HepG2 (cell line): ENCODE measurements at regions not wholly inside any gene's neighbourhood (a gene's known extent, or its start where the extent isn't known, plus 50 kb on each side); places are given as distances from the start of the nearest gene placed in this dataset.

Experiments
- ATAC-seq: fragments of 200-7000 bp; cut with Tn5 transposase; 3 replicates; pipeline ENCODE4 v1.9.1; 2020; ENCODE audit warnings: mild to moderate bottlenecking, moderate library complexity
- BruUV-seq: library from RNA; stranded (reverse); fragments of 400-500 nt; replicated peaks from 2 replicates; lab custom pipeline; 2021; lab: Mats Ljungman, UMichigan
- CTCF ChIA-PET: fragments of 300-600 bp; formaldehyde crosslinking; extraction: SDS; loops from one replicate; lab custom pipeline; 2021; ENCODE audit warnings: low total read pairs, inconsistent platforms, low intra/inter-chr PET ratio; lab: Yijun Ruan, JAX
- POLR2A ChIA-PET: fragments of 350-600 bp; sonication (Branson Sonifier 250); formaldehyde crosslinking; loops from one replicate; lab custom pipeline; 2020; ENCODE audit warnings: antibody characterized with exemption, inconsistent platforms; lab: Yijun Ruan, JAX
- DNase-seq: peaks from one replicate; pipeline ENCODE4 v3.0.0-alpha.2; 2015; ENCODE audit warnings: low spot score
- FAIRE-seq: peaks from 3 replicates; lab custom pipeline; 2011; peaks lifted over from hg19 to GRCh38; lab: Jason Lieb, UNC
- H2AFZ ChIP-seq: one replicate; pipeline ENCODE4 v1.6.1; 2011; ENCODE audit warnings: low read length, inconsistent platforms
- H3K27ac ChIP-seq: fragments of 300-600 bp; 3 replicates; pipeline ENCODE4 v1.8.0; 2011; ENCODE audit warnings: mixed run types, mild to moderate bottlenecking, mixed read lengths, low read length, inconsistent platforms; ENCODE audit not compliant: insufficient read depth; ENCODE audit errors: extremely low read length
- H3K27me3 ChIP-seq, 2 experiments: fragments of 200-600 bp in 1 of 2; 2 replicates in 1 of 2; 3 replicates in 1 of 2; pipeline versions ENCODE4 v1.6.0 to v1.8.0; 2011; ENCODE audit warnings: low read length in 2 of 2, mild to moderate bottlenecking in 2 of 2, moderate library complexity in 2 of 2, inconsistent platforms in 1 of 2; ENCODE audit not compliant: insufficient read depth in 2 of 2, control insufficient read depth in 1 of 2
- H3K36me3 ChIP-seq, 2 experiments: fragments of 200-600 bp in 1 of 2; replicated peaks in 1 of 2; 2 replicates in 1 of 2; 3 replicates in 1 of 2; pipeline versions ENCODE4 v1.5.1 to v1.8.0; 2011; ENCODE audit warnings: low read length in 2 of 2, inconsistent platforms in 1 of 2; ENCODE audit not compliant: insufficient read depth in 2 of 2, control insufficient read depth in 1 of 2
- H3K4me1 ChIP-seq: 2 replicates; pipeline ENCODE4 v1.5.1; 2012; ENCODE audit warnings: low read length, inconsistent platforms; ENCODE audit not compliant: insufficient read depth
- H3K4me2 ChIP-seq: 2 replicates; pipeline ENCODE4 v1.6.0; 2011; ENCODE audit warnings: low read depth, low read length, inconsistent platforms
- H3K4me3 ChIP-seq, 3 experiments: fragments of 200-600 bp in 1 of 3; sonication (generic), shearing (Covaris generic) in 1 of 3; replicated peaks in 1 of 3; 2 replicates each; pipeline ENCODE4 v1.5.1; 2011 to 2016; ENCODE audit warnings: low read length in 3 of 3, inconsistent platforms in 2 of 3, low read depth in 2 of 3, mild to moderate bottlenecking in 2 of 3, control low read depth in 1 of 3, mixed read lengths in 1 of 3; ENCODE audit not compliant: insufficient read depth in 1 of 3
- H3K79me2 ChIP-seq: one replicate; pipeline ENCODE4 v1.6.1; 2011; ENCODE audit warnings: low read length, inconsistent platforms; ENCODE audit not compliant: insufficient read depth
- H3K9ac ChIP-seq: 2 replicates; pipeline ENCODE4 v1.6.0; 2011; ENCODE audit warnings: mild to moderate bottlenecking, low read depth, low read length, inconsistent platforms; ENCODE audit not compliant: insufficient read depth
- H3K9me3 ChIP-seq: 2 replicates; pipeline ENCODE4 v1.5.1; 2012; ENCODE audit warnings: mild to moderate bottlenecking, low read length
- H4K20me1 ChIP-seq: 2 replicates; pipeline ENCODE4 v1.6.0; 2011; ENCODE audit warnings: inconsistent platforms, mild to moderate bottlenecking, low read length, moderate library complexity; ENCODE audit not compliant: insufficient read depth
- GPN1 ChIP-seq: sonication (generic); formaldehyde crosslinking; IDR thresholded peaks from 2 replicates; pipeline ENCODE4 v1.5.1; 2020; ENCODE audit warnings: missing genetic modification reagents, borderline replicate concordance
- GTF3A ChIP-seq: sonication (generic); formaldehyde crosslinking; conservative IDR thresholded peaks from 2 replicates; pipeline ENCODE4 v1.4.0; 2020; ENCODE audit warnings: mild to moderate bottlenecking, missing genetic modification reagents
- KLF12 ChIP-seq: sonication (generic); formaldehyde crosslinking; IDR thresholded peaks from 2 replicates; pipeline ENCODE4 v1.4.0; 2020; ENCODE audit warnings: missing genetic modification reagents, borderline replicate concordance
- NKX3-1 ChIP-seq: sonication (generic); formaldehyde crosslinking; IDR thresholded peaks from 2 replicates; pipeline ENCODE4 v1.5.0; 2020; ENCODE audit warnings: missing genetic modification reagents
- POLR2AphosphoS5 ChIP-seq: IDR thresholded peaks from 2 replicates; pipeline ENCODE4 v1.6.1; 2012; ENCODE audit warnings: low read depth, low read length
- SP4 ChIP-seq: sonication (generic); formaldehyde crosslinking; IDR thresholded peaks from 2 replicates; pipeline ENCODE4 v1.8.1; 2023; ENCODE audit warnings: mild to moderate bottlenecking, missing genetic modification reagents
- ZNF296 ChIP-seq: sonication (generic); formaldehyde crosslinking; conservative IDR thresholded peaks from 2 replicates; pipeline ENCODE4 v1.5.0; 2020; ENCODE audit warnings: mild to moderate bottlenecking, missing genetic modification reagents
- ZNF543 ChIP-seq: sonication (generic); formaldehyde crosslinking; IDR thresholded peaks from 2 replicates; pipeline ENCODE4 v1.4.0; 2020; ENCODE audit warnings: mild to moderate bottlenecking, missing genetic modification reagents
- WGBS: methylation state at CpG from one replicate; pipeline ENCODE4 v1.1.6; 2017; ENCODE audit warnings: low lambda C conversion rate; 5-methylcytosine and 5-hydroxymethylcytosine counted together
- in situ Hi-C: cut with HindIII; loops from 2 replicates; pipeline ENCODE4 v1.10.0; 2017; ENCODE audit warnings: low pct_unique_long_range_greater_than_20kb; ENCODE audit not compliant: extremely low pct_ligation_motif_present
- intact Hi-C: fragments of 100-400 bp; cut with micrococcal nuclease; formaldehyde crosslinking; loops from one replicate; pipeline ENCODE4 v1.10.0; 2022; ENCODE audit not compliant: unreplicated experiment
- TF ChIP-seq, protein P1 (sequence below): sonication (generic); formaldehyde crosslinking; IDR thresholded peaks from 2 replicates; pipeline ENCODE4 v1.4.0; 2020; ENCODE audit warnings: mild to moderate bottlenecking, missing genetic modification reagents, borderline replicate concordance
- TF ChIP-seq, protein P2 (sequence below): conservative IDR thresholded peaks from 2 replicates; pipeline ENCODE4 v1.6.1; 2018; ENCODE audit warnings: missing genetic modification reagents
- TF ChIP-seq, protein P3 (sequence below): sonication (generic); formaldehyde crosslinking; IDR thresholded peaks from 2 replicates; pipeline ENCODE4 v1.5.1; 2020; ENCODE audit warnings: missing genetic modification reagents, mild to moderate bottlenecking, borderline replicate concordance
- TF ChIP-seq, protein P4 (sequence below): sonication (generic); formaldehyde crosslinking; IDR thresholded peaks from 2 replicates; pipeline ENCODE4 v1.5.1; 2020; ENCODE audit warnings: mild to moderate bottlenecking, missing genetic modification reagents, borderline replicate concordance

DNA sequence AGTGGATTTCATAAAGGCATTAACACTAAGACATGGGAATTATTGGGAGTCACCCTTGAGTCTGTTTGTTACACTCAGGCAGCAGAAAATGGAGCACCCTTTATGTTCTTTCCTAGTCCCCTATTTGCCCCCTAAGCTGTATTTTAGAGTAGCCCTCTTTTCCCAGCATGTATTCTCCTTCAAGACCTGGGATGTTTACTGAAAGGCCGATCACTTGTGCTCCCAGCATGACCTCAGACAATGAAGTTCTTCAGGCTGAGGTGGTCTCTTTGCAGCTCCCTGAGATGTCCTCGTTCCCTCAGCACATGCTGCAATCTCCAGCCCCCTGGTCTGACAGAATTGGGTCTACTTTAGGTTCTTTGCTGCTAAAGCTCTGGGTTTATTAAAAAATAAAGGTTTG is 169.7 kb downstream of the YTHDC2 start:
- BruUV-seq: no TSS peak
- ChIA-PET CTCF (no interaction called here), POLR2A (no interaction called here)
- in situ Hi-C loops: no loop called here
- no peaks in the 10 kb centered on the region for H3K79me2 ChIP-seq
- no peak overlapping the region for H3K9ac ChIP-seq
- WGBS: 0% methylated on average over 2 of the region's 2 CpGs
- FAIRE-seq (no peak), DNase-seq (no peak), ATAC-seq (no peak)
- no peaks in the 10 kb centered on the region for H3K36me3 ChIP-seq
- no peaks in the 10 kb centered on the region for H3K9me3 ChIP-seq
- H3K4me3 ChIP-seq: no peak overlapping the region
- no peak overlapping the region for H2AFZ ChIP-seq
- no peaks in the 10 kb centered on the region for H3K27me3 ChIP-seq
- H3K27ac ChIP-seq: no peak overlapping the region
- intact Hi-C loops: no loop called here
- H4K20me1 ChIP-seq: no peaks in the 10 kb centered on the region
- no peak overlapping the region for H3K4me2 ChIP-seq
- no peaks in the 10 kb centered on the region for H3K4me1 ChIP-seq
- TF ChIP-seq, protein P1, sequence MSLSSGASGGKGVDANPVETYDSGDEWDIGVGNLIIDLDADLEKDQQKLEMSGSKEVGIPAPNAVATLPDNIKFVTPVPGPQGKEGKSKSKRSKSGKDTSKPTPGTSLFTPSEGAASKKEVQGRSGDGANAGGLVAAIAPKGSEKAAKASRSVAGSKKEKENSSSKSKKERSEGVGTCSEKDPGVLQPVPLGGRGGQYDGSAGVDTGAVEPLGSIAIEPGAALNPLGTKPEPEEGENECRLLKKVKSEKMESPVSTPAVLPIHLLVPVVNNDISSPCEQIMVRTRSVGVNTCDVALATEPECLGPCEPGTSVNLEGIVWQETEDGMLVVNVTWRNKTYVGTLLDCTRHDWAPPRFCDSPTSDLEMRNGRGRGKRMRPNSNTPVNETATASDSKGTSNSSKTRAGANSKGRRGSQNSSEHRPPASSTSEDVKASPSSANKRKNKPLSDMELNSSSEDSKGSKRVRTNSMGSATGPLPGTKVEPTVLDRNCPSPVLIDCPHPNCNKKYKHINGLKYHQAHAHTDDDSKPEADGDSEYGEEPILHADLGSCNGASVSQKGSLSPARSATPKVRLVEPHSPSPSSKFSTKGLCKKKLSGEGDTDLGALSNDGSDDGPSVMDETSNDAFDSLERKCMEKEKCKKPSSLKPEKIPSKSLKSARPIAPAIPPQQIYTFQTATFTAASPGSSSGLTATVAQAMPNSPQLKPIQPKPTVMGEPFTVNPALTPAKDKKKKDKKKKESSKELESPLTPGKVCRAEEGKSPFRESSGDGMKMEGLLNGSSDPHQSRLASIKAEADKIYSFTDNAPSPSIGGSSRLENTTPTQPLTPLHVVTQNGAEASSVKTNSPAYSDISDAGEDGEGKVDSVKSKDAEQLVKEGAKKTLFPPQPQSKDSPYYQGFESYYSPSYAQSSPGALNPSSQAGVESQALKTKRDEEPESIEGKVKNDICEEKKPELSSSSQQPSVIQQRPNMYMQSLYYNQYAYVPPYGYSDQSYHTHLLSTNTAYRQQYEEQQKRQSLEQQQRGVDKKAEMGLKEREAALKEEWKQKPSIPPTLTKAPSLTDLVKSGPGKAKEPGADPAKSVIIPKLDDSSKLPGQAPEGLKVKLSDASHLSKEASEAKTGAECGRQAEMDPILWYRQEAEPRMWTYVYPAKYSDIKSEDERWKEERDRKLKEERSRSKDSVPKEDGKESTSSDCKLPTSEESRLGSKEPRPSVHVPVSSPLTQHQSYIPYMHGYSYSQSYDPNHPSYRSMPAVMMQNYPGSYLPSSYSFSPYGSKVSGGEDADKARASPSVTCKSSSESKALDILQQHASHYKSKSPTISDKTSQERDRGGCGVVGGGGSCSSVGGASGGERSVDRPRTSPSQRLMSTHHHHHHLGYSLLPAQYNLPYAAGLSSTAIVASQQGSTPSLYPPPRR (CRISPR knock-in tag): no peak
- TF ChIP-seq SP4 (CRISPR knock-in tag) (no peak), NKX3-1 (CRISPR knock-in tag) (no peak), GPN1 (no peak), KLF12 (no peak), POLR2AphosphoS5 (no peak), ZNF543 (CRISPR knock-in tag) (no peak), ZNF296 (no peak), GTF3A (CRISPR knock-in tag) (no peak)
- TF ChIP-seq, protein P2, sequence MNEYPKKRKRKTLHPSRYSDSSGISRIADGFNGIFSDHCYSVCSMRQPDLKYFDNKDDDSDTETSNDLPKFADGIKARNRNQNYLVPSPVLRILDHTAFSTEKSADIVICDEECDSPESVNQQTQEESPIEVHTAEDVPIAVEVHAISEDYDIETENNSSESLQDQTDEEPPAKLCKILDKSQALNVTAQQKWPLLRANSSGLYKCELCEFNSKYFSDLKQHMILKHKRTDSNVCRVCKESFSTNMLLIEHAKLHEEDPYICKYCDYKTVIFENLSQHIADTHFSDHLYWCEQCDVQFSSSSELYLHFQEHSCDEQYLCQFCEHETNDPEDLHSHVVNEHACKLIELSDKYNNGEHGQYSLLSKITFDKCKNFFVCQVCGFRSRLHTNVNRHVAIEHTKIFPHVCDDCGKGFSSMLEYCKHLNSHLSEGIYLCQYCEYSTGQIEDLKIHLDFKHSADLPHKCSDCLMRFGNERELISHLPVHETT: no peak
- TF ChIP-seq, protein P3, sequence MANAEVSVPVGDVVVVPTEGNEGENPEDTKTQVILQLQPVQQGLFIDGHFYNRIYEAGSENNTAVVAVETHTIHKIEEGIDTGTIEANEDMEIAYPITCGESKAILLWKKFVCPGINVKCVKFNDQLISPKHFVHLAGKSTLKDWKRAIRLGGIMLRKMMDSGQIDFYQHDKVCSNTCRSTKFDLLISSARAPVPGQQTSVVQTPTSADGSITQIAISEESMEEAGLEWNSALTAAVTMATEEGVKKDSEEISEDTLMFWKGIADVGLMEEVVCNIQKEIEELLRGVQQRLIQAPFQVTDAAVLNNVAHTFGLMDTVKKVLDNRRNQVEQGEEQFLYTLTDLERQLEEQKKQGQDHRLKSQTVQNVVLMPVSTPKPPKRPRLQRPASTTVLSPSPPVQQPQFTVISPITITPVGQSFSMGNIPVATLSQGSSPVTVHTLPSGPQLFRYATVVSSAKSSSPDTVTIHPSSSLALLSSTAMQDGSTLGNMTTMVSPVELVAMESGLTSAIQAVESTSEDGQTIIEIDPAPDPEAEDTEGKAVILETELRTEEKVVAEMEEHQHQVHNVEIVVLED: no peak
- TF ChIP-seq, protein P4, sequence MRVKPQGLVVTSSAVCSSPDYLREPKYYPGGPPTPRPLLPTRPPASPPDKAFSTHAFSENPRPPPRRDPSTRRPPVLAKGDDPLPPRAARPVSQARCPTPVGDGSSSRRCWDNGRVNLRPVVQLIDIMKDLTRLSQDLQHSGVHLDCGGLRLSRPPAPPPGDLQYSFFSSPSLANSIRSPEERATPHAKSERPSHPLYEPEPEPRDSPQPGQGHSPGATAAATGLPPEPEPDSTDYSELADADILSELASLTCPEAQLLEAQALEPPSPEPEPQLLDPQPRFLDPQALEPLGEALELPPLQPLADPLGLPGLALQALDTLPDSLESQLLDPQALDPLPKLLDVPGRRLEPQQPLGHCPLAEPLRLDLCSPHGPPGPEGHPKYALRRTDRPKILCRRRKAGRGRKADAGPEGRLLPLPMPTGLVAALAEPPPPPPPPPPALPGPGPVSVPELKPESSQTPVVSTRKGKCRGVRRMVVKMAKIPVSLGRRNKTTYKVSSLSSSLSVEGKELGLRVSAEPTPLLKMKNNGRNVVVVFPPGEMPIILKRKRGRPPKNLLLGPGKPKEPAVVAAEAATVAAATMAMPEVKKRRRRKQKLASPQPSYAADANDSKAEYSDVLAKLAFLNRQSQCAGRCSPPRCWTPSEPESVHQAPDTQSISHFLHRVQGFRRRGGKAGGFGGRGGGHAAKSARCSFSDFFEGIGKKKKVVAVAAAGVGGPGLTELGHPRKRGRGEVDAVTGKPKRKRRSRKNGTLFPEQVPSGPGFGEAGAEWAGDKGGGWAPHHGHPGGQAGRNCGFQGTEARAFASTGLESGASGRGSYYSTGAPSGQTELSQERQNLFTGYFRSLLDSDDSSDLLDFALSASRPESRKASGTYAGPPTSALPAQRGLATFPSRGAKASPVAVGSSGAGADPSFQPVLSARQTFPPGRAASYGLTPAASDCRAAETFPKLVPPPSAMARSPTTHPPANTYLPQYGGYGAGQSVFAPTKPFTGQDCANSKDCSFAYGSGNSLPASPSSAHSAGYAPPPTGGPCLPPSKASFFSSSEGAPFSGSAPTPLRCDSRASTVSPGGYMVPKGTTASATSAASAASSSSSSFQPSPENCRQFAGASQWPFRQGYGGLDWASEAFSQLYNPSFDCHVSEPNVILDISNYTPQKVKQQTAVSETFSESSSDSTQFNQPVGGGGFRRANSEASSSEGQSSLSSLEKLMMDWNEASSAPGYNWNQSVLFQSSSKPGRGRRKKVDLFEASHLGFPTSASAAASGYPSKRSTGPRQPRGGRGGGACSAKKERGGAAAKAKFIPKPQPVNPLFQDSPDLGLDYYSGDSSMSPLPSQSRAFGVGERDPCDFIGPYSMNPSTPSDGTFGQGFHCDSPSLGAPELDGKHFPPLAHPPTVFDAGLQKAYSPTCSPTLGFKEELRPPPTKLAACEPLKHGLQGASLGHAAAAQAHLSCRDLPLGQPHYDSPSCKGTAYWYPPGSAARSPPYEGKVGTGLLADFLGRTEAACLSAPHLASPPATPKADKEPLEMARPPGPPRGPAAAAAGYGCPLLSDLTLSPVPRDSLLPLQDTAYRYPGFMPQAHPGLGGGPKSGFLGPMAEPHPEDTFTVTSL: no peak
